H9 (cell line): ENCODE measurements at regions not wholly inside any gene's neighbourhood (a gene's known extent, or its start where the extent isn't known, plus 50 kb on each side); places are given as distances from the start of the nearest gene placed in this dataset.

Source experiments
- DNase-seq: peaks from one replicate; pipeline ENCODE4 v3.0.0-alpha.2; 2017
- H2AFZ ChIP-seq: one replicate; pipeline ENCODE4 v1.6.1; 2013; ENCODE audit warnings: mild to moderate bottlenecking, low read length, control low read depth, moderate library complexity
- H2AK5ac ChIP-seq: 2 replicates; pipeline ENCODE4 v1.6.1; 2013; ENCODE audit warnings: low read length, control low read depth, mixed read lengths; ENCODE audit not compliant: insufficient read length
- H2BK120ac ChIP-seq: one replicate; pipeline ENCODE4 v1.6.1; 2013; ENCODE audit warnings: low read depth, mild to moderate bottlenecking, low read length, control low read depth, inconsistent platforms; ENCODE audit not compliant: poor library complexity, severe bottlenecking
- H2BK12ac ChIP-seq: 2 replicates; pipeline ENCODE4 v1.6.1; 2013; ENCODE audit warnings: low read length, control low read depth, mixed read lengths, low read depth; ENCODE audit not compliant: insufficient read length
- H2BK15ac ChIP-seq: 2 replicates; pipeline ENCODE4 v1.6.1; 2013; ENCODE audit warnings: low read depth, low read length, control low read depth
- H2BK20ac ChIP-seq: one replicate; pipeline ENCODE4 v1.6.1; 2013; ENCODE audit warnings: low read depth, mild to moderate bottlenecking, low read length, control low read depth, inconsistent platforms; ENCODE audit not compliant: poor library complexity, severe bottlenecking
- H2BK5ac ChIP-seq: 2 replicates; pipeline ENCODE4 v1.6.1; 2013; ENCODE audit warnings: low read length, control low read depth, mixed read lengths; ENCODE audit not compliant: insufficient read length
- H3K14ac ChIP-seq: 2 replicates; pipeline ENCODE4 v1.6.1; 2013; ENCODE audit warnings: low read length, control low read depth; ENCODE audit not compliant: insufficient read depth
- H3K18ac ChIP-seq: 2 replicates; pipeline ENCODE4 v1.6.1; 2013; ENCODE audit warnings: low read depth, mild to moderate bottlenecking, mixed read lengths, low read length, control low read depth; ENCODE audit not compliant: insufficient read length
- H3K23ac ChIP-seq: 2 replicates; pipeline ENCODE4 v1.6.1; 2013; ENCODE audit warnings: low read length, control low read depth, mixed read lengths, low read depth; ENCODE audit not compliant: insufficient read length
- H3K23me2 ChIP-seq: 2 replicates; pipeline ENCODE4 v1.6.1; 2013; ENCODE audit warnings: low read depth, mild to moderate bottlenecking, mixed read lengths, low read length, control low read depth; ENCODE audit not compliant: insufficient read length, poor library complexity, severe bottlenecking
- H3K27ac ChIP-seq: 2 replicates; pipeline ENCODE4 v1.5.1; 2013; ENCODE audit warnings: low read length, control low read depth, mixed read lengths, low read depth; ENCODE audit not compliant: insufficient read length
- H3K27me3 ChIP-seq: 2 replicates; pipeline ENCODE4 v1.6.1; 2013; ENCODE audit warnings: low read length, control low read depth, inconsistent platforms; ENCODE audit not compliant: insufficient read depth
- H3K4ac ChIP-seq: 2 replicates; pipeline ENCODE4 v1.6.1; 2013; ENCODE audit warnings: low read depth, mild to moderate bottlenecking, control low read depth, inconsistent platforms, low read length, moderate library complexity
- H3K4me1 ChIP-seq: 2 replicates; pipeline ENCODE4 v1.6.1; 2013; ENCODE audit warnings: low read length, control low read depth, inconsistent platforms; ENCODE audit not compliant: insufficient read depth
- H3K4me2 ChIP-seq: 2 replicates; pipeline ENCODE4 v1.6.1; 2013; ENCODE audit warnings: low read length, control low read depth, mixed read lengths; ENCODE audit not compliant: insufficient read length, insufficient read depth
- H3K56ac ChIP-seq: 2 replicates; pipeline ENCODE4 v1.6.1; 2013; ENCODE audit warnings: low read depth, mild to moderate bottlenecking, mixed read lengths, low read length, control low read depth; ENCODE audit not compliant: insufficient read length
- H3K79me1 ChIP-seq: 2 replicates; pipeline ENCODE4 v1.6.1; 2013; ENCODE audit warnings: low read depth, mild to moderate bottlenecking, moderate library complexity, low read length, control low read depth, inconsistent platforms; ENCODE audit not compliant: insufficient read depth, poor library complexity, severe bottlenecking
- H3K79me2 ChIP-seq: 2 replicates; pipeline ENCODE4 v1.6.1; 2013; ENCODE audit warnings: low read length, control low read depth, inconsistent platforms; ENCODE audit not compliant: insufficient read depth
- H3K9ac ChIP-seq: 2 replicates; pipeline ENCODE4 v1.6.1; 2013; ENCODE audit warnings: low read length, control low read depth, mixed read lengths; ENCODE audit not compliant: insufficient read length; ENCODE audit errors: extremely low read depth
- H3K9me3 ChIP-seq: one replicate; pipeline ENCODE4 v1.6.1; 2013; ENCODE audit warnings: low read depth, low read length, inconsistent platforms; ENCODE audit not compliant: control insufficient read depth
- H3T11ph ChIP-seq: one replicate; pipeline ENCODE4 v1.6.1; 2013; ENCODE audit warnings: mild to moderate bottlenecking, low read length, control low read depth, inconsistent platforms
- H4K20me1 ChIP-seq: one replicate; pipeline ENCODE4 v1.6.1; 2013; ENCODE audit not compliant: control insufficient read depth, insufficient read length, insufficient read depth
- H4K5ac ChIP-seq: 2 replicates; pipeline ENCODE4 v1.6.1; 2013; ENCODE audit warnings: low read depth, mild to moderate bottlenecking, mixed read lengths, low read length, control low read depth; ENCODE audit not compliant: insufficient read length
- H4K8ac ChIP-seq: replicated peaks from 2 replicates; pipeline ENCODE4 v1.6.1; 2013; ENCODE audit warnings: low read length, control low read depth, mixed read lengths, low read depth; ENCODE audit not compliant: insufficient read length
- H4K91ac ChIP-seq: 2 replicates; pipeline ENCODE4 v1.6.1; 2013; ENCODE audit warnings: low read depth, mild to moderate bottlenecking, moderate library complexity, mixed read lengths, low read length, control low read depth; ENCODE audit not compliant: insufficient read length
- H3K27ac Mint-ChIP-seq, 3 experiments: 2 replicates in 2 of 3; 3 replicates in 1 of 3; pipeline ENCODE4 v1.8.0; 2020 to 2021; ENCODE audit warnings: mixed read lengths in 3 of 3, mild to moderate bottlenecking in 1 of 3, moderate library complexity in 1 of 3
- H3K27me3 Mint-ChIP-seq: 2 replicates; pipeline ENCODE4 v1.8.0; 2021; ENCODE audit warnings: low read depth, mild to moderate bottlenecking, moderate library complexity, mixed read lengths
- H3K36me3 Mint-ChIP-seq, 3 experiments: 2 replicates in 2 of 3; 3 replicates in 1 of 3; pipeline ENCODE4 v1.8.0; 2020 to 2021; ENCODE audit warnings: low read depth in 3 of 3, mixed read lengths in 3 of 3; ENCODE audit not compliant: insufficient read depth in 1 of 3
- H3K4me1 Mint-ChIP-seq, 2 experiments: 2 replicates each; pipeline ENCODE4 v1.8.0; 2020; ENCODE audit warnings: mixed read lengths in 2 of 2
- H3K4me3 Mint-ChIP-seq, 2 experiments: 2 replicates in 1 of 2; 3 replicates in 1 of 2; pipeline ENCODE4 v1.8.0; 2020 to 2021; ENCODE audit warnings: mild to moderate bottlenecking in 2 of 2, mixed read lengths in 2 of 2, moderate library complexity in 1 of 2
- H3K9me3 Mint-ChIP-seq, 2 experiments: 2 replicates in 1 of 2; 3 replicates in 1 of 2; pipeline ENCODE4 v1.8.0; 2020; ENCODE audit warnings: mild to moderate bottlenecking in 2 of 2, mixed read lengths in 2 of 2, moderate library complexity in 1 of 2
- WGBS: extraction: QIAGEN DNeasy Blood & Tissue Kit; methylation state at CpG from one replicate; pipeline ENCODE4 v1.1.7; 2013; ENCODE audit warnings: missing lambda C conversion rate, low lambda C conversion rate, mixed read lengths; ENCODE audit not compliant: insufficient read length; ENCODE audit errors: extremely low coverage; 5-methylcytosine and 5-hydroxymethylcytosine counted together
- TF ChIP-seq, protein P1 (sequence below): fragments of 200-600 bp; sonication (generic); conservative IDR thresholded peaks from 3 replicates; pipeline ENCODE4 v1.8.0; 2021; ENCODE audit warnings: antibody characterized with exemption, mild to moderate bottlenecking

DNA sequence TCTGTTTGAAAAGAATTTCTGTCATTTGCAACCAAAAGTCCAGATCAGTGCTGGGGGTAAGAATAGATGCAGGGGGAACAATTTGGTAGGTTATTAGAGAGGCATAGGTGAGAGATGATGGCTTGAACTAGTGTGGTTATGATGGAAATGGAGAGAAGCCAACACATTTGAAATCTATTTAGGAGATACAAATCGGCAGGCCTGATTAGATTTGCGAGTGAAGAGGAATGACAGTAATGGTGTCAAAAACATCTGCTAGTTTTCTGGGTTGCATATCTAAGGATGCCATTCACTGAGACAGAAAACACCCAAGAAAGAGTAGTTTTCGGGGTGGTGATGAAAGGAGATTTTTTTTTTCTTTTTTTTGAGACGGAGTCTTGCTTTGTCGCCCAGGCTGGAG is 138.1 kb downstream of the LMNTD1 start:
- Histone ChIP-seq H2BK120ac (no peak overlapping the region), H3K9ac (no peak overlapping the region), H2BK20ac (no peak overlapping the region), H2AK5ac (no peak overlapping the region), H4K5ac (no peak overlapping the region), H2BK15ac (no peak overlapping the region), H3K79me2 (no peaks in the 10 kb centered on the region), H3K56ac (no peak overlapping the region), H3K18ac (no peak overlapping the region), H3K14ac (no peak overlapping the region), H4K20me1 (no peaks in the 10 kb centered on the region), H3T11ph (no peak overlapping the region), H4K91ac (no peak overlapping the region), H3K79me1 (no peaks in the 10 kb centered on the region), H2AFZ (no peak overlapping the region), H4K8ac (no peak overlapping the region), H3K23me2 (no peaks in the 10 kb centered on the region), H2BK12ac (no peak overlapping the region), H3K4me2 (no peak overlapping the region), H3K9me3 (no peaks in the 10 kb centered on the region), H3K4me1 (no peaks in the 10 kb centered on the region), H3K23ac (no peak overlapping the region), H3K27ac (no peak overlapping the region), H2BK5ac (no peak overlapping the region), H3K27me3 (no peaks in the 10 kb centered on the region), H3K4ac (no peak overlapping the region)
- no peaks in the 10 kb centered on the region for H3K4me1 Mint-ChIP-seq
- TF ChIP-seq, protein P1, sequence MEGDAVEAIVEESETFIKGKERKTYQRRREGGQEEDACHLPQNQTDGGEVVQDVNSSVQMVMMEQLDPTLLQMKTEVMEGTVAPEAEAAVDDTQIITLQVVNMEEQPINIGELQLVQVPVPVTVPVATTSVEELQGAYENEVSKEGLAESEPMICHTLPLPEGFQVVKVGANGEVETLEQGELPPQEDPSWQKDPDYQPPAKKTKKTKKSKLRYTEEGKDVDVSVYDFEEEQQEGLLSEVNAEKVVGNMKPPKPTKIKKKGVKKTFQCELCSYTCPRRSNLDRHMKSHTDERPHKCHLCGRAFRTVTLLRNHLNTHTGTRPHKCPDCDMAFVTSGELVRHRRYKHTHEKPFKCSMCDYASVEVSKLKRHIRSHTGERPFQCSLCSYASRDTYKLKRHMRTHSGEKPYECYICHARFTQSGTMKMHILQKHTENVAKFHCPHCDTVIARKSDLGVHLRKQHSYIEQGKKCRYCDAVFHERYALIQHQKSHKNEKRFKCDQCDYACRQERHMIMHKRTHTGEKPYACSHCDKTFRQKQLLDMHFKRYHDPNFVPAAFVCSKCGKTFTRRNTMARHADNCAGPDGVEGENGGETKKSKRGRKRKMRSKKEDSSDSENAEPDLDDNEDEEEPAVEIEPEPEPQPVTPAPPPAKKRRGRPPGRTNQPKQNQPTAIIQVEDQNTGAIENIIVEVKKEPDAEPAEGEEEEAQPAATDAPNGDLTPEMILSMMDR, result no peak
- no peaks in the 10 kb centered on the region; a peak in 1 of 5 replicates for H3K9me3 Mint-ChIP-seq
- no peak overlapping the region for H3K4me3 Mint-ChIP-seq
- WGBS, result no CpG with 5 or more reads among the region's 5 CpGs
- no peak overlapping the region for H3K27ac Mint-ChIP-seq
- H3K27me3 Mint-ChIP-seq, result peaks cover 2% of the 10 kb centered on the region; the same call in 1 of the 2 replicates
- DNase-seq, result no peak
- no peaks in the 10 kb centered on the region for H3K36me3 Mint-ChIP-seq
